SK-N-SH (cell line): ENCODE measurements at regions not wholly inside any gene's neighbourhood (a gene's known extent, or its start where the extent isn't known, plus 50 kb on each side); places are given as distances from the start of the nearest gene placed in this dataset.

Experiments used
- CTCF ChIA-PET: fragments of 300-600, 350-600 bp; formaldehyde crosslinking; extraction: SDS; loops from one replicate; lab custom pipeline; 2021; lab: Yijun Ruan, JAX
- POLR2A ChIA-PET: fragments of 350-600 bp; sonication (Branson Sonifier 250); formaldehyde crosslinking; extraction: SDS; loops from one replicate; lab custom pipeline; 2020; ENCODE audit warnings: antibody characterized with exemption, inconsistent platforms; lab: Yijun Ruan, JAX
- DNase-seq: peaks from one replicate; pipeline ENCODE4 v3.0.0; 2012
- H2AFZ ChIP-seq: fragments of 200-600 bp; sonication (generic); 2 replicates; pipeline ENCODE4 v1.8.1; 2016; ENCODE audit warnings: antibody characterized with exemption, mild to moderate bottlenecking, low read depth
- H3F3A ChIP-seq: fragments of 200-600 bp; sonication (generic); replicated peaks from 2 replicates; pipeline ENCODE3; 2016; ENCODE audit warnings: antibody characterized with exemption, mild to moderate bottlenecking; ENCODE audit not compliant: insufficient read depth
- H3K27ac ChIP-seq, 2 experiments: fragments of 200-500 bp in 1 of 2; fragments of 200-600 bp in 1 of 2; sonication (Bioruptor generic) in 1 of 2; sonication (generic), shearing (Covaris generic) in 1 of 2; 2 replicates each; pipeline versions ENCODE4 v1.5.1 to v1.6.1; 2014 to 2016; ENCODE audit warnings: low read depth in 2 of 2, inconsistent platforms in 1 of 2, low read length in 1 of 2, mild to moderate bottlenecking in 1 of 2, mixed read lengths in 1 of 2
- H3K27me3 ChIP-seq: fragments of 200-600 bp; sonication (generic), shearing (Covaris generic); 2 replicates; pipeline ENCODE4 v1.6.1; 2016; ENCODE audit warnings: mixed run types; ENCODE audit not compliant: insufficient read depth
- H3K36me3 ChIP-seq, 2 experiments: fragments of 200-500 bp in 1 of 2; fragments of 200-600 bp in 1 of 2; sonication (Bioruptor generic) in 1 of 2; sonication (generic) in 1 of 2; replicated peaks in 1 of 2; 2 replicates each; pipeline versions ENCODE3 to v1.5.1; 2014 to 2016; ENCODE audit warnings: low read length in 1 of 2, mild to moderate bottlenecking in 1 of 2; ENCODE audit not compliant: insufficient read depth in 2 of 2, control insufficient read depth in 1 of 2
- H3K4me1 ChIP-seq, 2 experiments: fragments of 200-500 bp in 1 of 2; fragments of 200-600 bp in 1 of 2; sonication (Bioruptor generic) in 1 of 2; sonication (generic), shearing (Covaris generic) in 1 of 2; 2 replicates each; pipeline versions ENCODE4 v1.5.1 to v1.6.1; 2014 to 2016; ENCODE audit warnings: low read depth in 1 of 2, low read length in 1 of 2, mixed run types in 1 of 2; ENCODE audit not compliant: insufficient read depth in 2 of 2, control insufficient read depth in 1 of 2
- H3K4me2 ChIP-seq: fragments of 200-600 bp; sonication (generic), shearing (Covaris generic); 2 replicates; pipeline ENCODE4 v1.6.1; 2017; ENCODE audit warnings: mixed run types
- H3K4me3 ChIP-seq, 2 experiments: fragments of 200-500 bp in 1 of 2; fragments of 200-600 bp in 1 of 2; sonication (Bioruptor generic) in 1 of 2; sonication (generic), shearing (Covaris generic) in 1 of 2; 2 replicates each; pipeline versions ENCODE4 v1.5.1 to v1.8.1; 2014 to 2016; ENCODE audit warnings: low read depth in 2 of 2, inconsistent platforms in 1 of 2, low read length in 1 of 2, mild to moderate bottlenecking in 1 of 2, mixed read lengths in 1 of 2, moderate library complexity in 1 of 2
- H3K79me2 ChIP-seq: fragments of 200-600 bp; sonication (generic); 2 replicates; pipeline ENCODE4 v1.8.1; 2017; ENCODE audit warnings: mild to moderate bottlenecking; ENCODE audit not compliant: insufficient read depth
- H3K9ac ChIP-seq: fragments of 200-600 bp; sonication (generic); 2 replicates; pipeline ENCODE4 v1.6.1; 2017; ENCODE audit warnings: mixed run types
- H3K9me2 ChIP-seq: fragments of 200-600 bp; sonication (generic); 2 replicates; pipeline ENCODE4 v1.6.1; 2017; ENCODE audit warnings: mixed run types
- H3K9me3 ChIP-seq: fragments of 200-600 bp; sonication (generic); 2 replicates; pipeline ENCODE4 v1.6.1; 2017; ENCODE audit warnings: mixed run types, mild to moderate bottlenecking, moderate library complexity
- H4K20me1 ChIP-seq: fragments of 200-600 bp; sonication (generic); 2 replicates; pipeline ENCODE4 v1.6.1; 2017; ENCODE audit warnings: mild to moderate bottlenecking, mixed run types; ENCODE audit not compliant: insufficient read depth
- ELF1 ChIP-seq: IDR thresholded peaks from 2 replicates; pipeline ENCODE4 v1.4.0; 2012
- EZH2phosphoT487 ChIP-seq: fragments of 200-600 bp; sonication (generic); IDR thresholded peaks from 2 replicates; pipeline ENCODE4 v1.6.1; 2017; ENCODE audit warnings: low read depth, mixed run types, mild to moderate bottlenecking, antibody characterized with exemption, moderate library complexity, borderline replicate concordance
- GABPA ChIP-seq: IDR thresholded peaks from 2 replicates; pipeline ENCODE4 v1.4.0; 2012; ENCODE audit warnings: low read depth, mild to moderate bottlenecking
- JUND ChIP-seq: IDR thresholded peaks from 2 replicates; pipeline ENCODE4 v1.4.0; 2012
- MAX ChIP-seq: IDR thresholded peaks from 2 replicates; pipeline ENCODE4 v1.4.0; 2012; ENCODE audit warnings: low read depth
- MXI1 ChIP-seq: IDR thresholded peaks from 2 replicates; pipeline ENCODE4 v1.6.1; 2012; ENCODE audit warnings: mild to moderate bottlenecking, low read depth, low read length, improper control_type of control experiment
- NRF1 ChIP-seq: IDR thresholded peaks from 2 replicates; pipeline ENCODE4 v1.6.1; 2012; ENCODE audit warnings: low read depth, mild to moderate bottlenecking, low read length
- RCOR1 ChIP-seq: fragments of 150-350 bp; IDR thresholded peaks from 2 replicates; pipeline ENCODE4 v1.6.1; 2017; ENCODE audit warnings: antibody characterized with exemption, low read length
- REST ChIP-seq: IDR thresholded peaks from 2 replicates; pipeline ENCODE4 v1.6.1; 2012; ENCODE audit warnings: mild to moderate bottlenecking, low read depth, low read length, moderate library complexity
- RFX5 ChIP-seq: IDR thresholded peaks from 2 replicates; pipeline ENCODE4 v1.6.1; 2012; ENCODE audit warnings: mild to moderate bottlenecking, improper control_type of control experiment, low read length
- RXRA ChIP-seq: IDR thresholded peaks from 2 replicates; pipeline ENCODE4 v1.4.0; 2012; ENCODE audit warnings: low read depth, mild to moderate bottlenecking, borderline replicate concordance
- SIN3A ChIP-seq: IDR thresholded peaks from 2 replicates; pipeline ENCODE4 v1.6.1; 2012; ENCODE audit warnings: low read depth, mild to moderate bottlenecking, low read length, moderate library complexity, borderline replicate concordance
- SMC3 ChIP-seq: IDR thresholded peaks from 2 replicates; pipeline ENCODE4 v1.6.1; 2012; ENCODE audit warnings: low read depth, low read length, improper control_type of control experiment
- TAF1 ChIP-seq: IDR thresholded peaks from 2 replicates; pipeline ENCODE4 v1.6.1; 2012; ENCODE audit warnings: low read depth, mild to moderate bottlenecking, low read length, moderate library complexity, borderline replicate concordance
- WGBS: methylation state at CpG from one replicate; pipeline ENCODE4 v1.1.6; 2017; ENCODE audit warnings: low lambda C conversion rate; 5-methylcytosine and 5-hydroxymethylcytosine counted together
- TF ChIP-seq, protein P1 (sequence below): IDR thresholded peaks from 2 replicates; pipeline ENCODE4; 2012
- TF ChIP-seq, protein P2 (sequence below): IDR thresholded peaks from 2 replicates; pipeline ENCODE4 v1.4.0; 2012; ENCODE audit warnings: low read depth, borderline replicate concordance
- TF ChIP-seq, protein P3 (sequence below): fragments of 150-350 bp; IDR thresholded peaks from 2 replicates; pipeline ENCODE4 v1.6.1; 2016; ENCODE audit warnings: mild to moderate bottlenecking, low read depth, low read length
- TF ChIP-seq, protein P4 (sequence below): IDR thresholded peaks from 2 replicates; pipeline ENCODE4 v1.4.0; 2012; ENCODE audit warnings: low read depth, borderline replicate concordance

DNA sequence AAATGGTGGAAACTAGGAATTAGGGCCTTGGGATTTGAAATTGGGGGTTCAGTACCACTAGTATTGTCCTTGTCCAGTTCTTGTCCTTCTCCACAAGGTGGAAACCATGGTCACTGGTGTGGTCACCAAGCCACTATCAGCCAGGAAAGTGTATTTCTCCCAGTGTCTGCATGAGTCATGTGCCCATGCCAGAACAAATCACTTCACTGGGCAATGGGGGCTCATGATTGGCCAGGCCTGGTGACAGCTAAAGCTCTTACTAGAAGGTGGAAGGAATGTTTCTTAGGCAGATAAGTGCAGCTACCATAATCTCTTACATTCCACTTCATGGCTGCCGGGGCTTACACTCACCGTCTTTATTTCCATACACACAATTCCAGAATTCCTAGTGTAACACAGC lies 124.8 kb upstream of the TACR1 start:
- Histone ChIP-seq H3F3A (no peaks in the 10 kb centered on the region), H3K9me3 (no peaks in the 10 kb centered on the region), H3K4me3 (no peak overlapping the region), H4K20me1 (no peaks in the 10 kb centered on the region), H3K4me2 (no peak overlapping the region), H3K9ac (no peak overlapping the region), H3K27me3 (no peaks in the 10 kb centered on the region; the same call in 1 of the 2 replicates), H3K36me3 (no peaks in the 10 kb centered on the region), H3K79me2 (no peaks in the 10 kb centered on the region), H3K4me1 (peaks cover 0 to 10% of the 10 kb centered on the region in 2 experiments; a peak in 1 of 4 replicates), H2AFZ (no peak overlapping the region), H3K27ac (no peak overlapping the region), H3K9me2 (no peaks in the 10 kb centered on the region)
- ChIA-PET POLR2A (no interaction called here), CTCF (interaction anchor here (1.2 kb wide), 1 partner anchor 125 kb away, joined by 5 read pairs; the partner anchor contains the start of gene TACR1)
- no peak for DNase-seq
- TF ChIP-seq JUND (no peak), SIN3A (no peak), SMC3 (no peak), NRF1 (no peak), RCOR1 (no peak), TAF1 (no peak), GABPA (no peak), EZH2phosphoT487 (no peak), RXRA (no peak)
- TF ChIP-seq, protein P1, sequence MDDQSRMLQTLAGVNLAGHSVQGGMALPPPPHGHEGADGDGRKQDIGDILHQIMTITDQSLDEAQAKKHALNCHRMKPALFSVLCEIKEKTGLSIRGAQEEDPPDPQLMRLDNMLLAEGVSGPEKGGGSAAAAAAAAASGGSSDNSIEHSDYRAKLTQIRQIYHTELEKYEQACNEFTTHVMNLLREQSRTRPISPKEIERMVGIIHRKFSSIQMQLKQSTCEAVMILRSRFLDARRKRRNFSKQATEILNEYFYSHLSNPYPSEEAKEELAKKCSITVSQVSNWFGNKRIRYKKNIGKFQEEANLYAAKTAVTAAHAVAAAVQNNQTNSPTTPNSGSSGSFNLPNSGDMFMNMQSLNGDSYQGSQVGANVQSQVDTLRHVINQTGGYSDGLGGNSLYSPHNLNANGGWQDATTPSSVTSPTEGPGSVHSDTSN: no peak
- 90% methylated on average over 2 of the region's 2 CpGs for WGBS

DNA sequence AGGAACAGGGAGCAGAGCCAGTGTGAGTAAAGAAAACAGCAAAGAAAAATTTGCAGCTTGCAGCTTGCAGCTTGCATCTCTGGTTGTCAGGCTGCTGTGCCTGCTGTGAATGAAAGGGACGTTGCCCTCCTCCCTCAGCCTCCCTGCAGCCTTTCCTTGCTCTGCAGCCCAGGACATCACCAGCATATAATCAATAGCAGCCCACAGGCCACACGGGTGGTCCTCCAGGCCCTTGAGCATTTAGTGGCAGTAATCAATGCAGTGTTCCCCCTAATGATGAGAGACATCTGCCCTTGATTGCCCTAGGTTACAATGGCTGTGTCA lies 122.2 kb upstream of the TACR1 start:
- H4K20me1 ChIP-seq: no peaks in the 10 kb centered on the region
- H3K4me2 ChIP-seq: no peak overlapping the region
- H3F3A ChIP-seq: no peaks in the 10 kb centered on the region
- H3K4me1 ChIP-seq: peaks cover 0 to 10% of the 10 kb centered on the region in 2 experiments; a peak in 1 of 4 replicates
- peak; percentile 5 for DNase-seq
- WGBS: 23% methylated on average over 2 of the region's 2 CpGs
- H3K9ac ChIP-seq: no peak overlapping the region
- no peak overlapping the region for H3K4me3 ChIP-seq
- H3K27ac ChIP-seq: peak overlapping the region in 1 of 2 experiments; percentile 5; a peak in 1 of 4 replicates
- ChIA-PET POLR2A (no interaction called here), CTCF (no interaction called here)
- H3K9me2 ChIP-seq: no peaks in the 10 kb centered on the region
- H3K36me3 ChIP-seq: no peaks in the 10 kb centered on the region
- H3K9me3 ChIP-seq: no peaks in the 10 kb centered on the region
- no peaks in the 10 kb centered on the region; the same call in 1 of the 2 replicates for H3K27me3 ChIP-seq
- H2AFZ ChIP-seq: no peak overlapping the region
- no peaks in the 10 kb centered on the region for H3K79me2 ChIP-seq
- TF ChIP-seq MXI1 (no peak), RFX5 (no peak), ELF1 (no peak), REST (no peak), MAX (no peak), GABPA (no peak), SMC3 (no peak), RXRA (no peak)
- TF ChIP-seq, protein P2, sequence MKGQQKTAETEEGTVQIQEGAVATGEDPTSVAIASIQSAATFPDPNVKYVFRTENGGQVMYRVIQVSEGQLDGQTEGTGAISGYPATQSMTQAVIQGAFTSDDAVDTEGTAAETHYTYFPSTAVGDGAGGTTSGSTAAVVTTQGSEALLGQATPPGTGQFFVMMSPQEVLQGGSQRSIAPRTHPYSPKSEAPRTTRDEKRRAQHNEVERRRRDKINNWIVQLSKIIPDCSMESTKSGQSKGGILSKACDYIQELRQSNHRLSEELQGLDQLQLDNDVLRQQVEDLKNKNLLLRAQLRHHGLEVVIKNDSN: no peak
- TF ChIP-seq, protein P3, sequence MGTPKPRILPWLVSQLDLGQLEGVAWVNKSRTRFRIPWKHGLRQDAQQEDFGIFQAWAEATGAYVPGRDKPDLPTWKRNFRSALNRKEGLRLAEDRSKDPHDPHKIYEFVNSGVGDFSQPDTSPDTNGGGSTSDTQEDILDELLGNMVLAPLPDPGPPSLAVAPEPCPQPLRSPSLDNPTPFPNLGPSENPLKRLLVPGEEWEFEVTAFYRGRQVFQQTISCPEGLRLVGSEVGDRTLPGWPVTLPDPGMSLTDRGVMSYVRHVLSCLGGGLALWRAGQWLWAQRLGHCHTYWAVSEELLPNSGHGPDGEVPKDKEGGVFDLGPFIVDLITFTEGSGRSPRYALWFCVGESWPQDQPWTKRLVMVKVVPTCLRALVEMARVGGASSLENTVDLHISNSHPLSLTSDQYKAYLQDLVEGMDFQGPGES: no peak
- TF ChIP-seq, protein P4, sequence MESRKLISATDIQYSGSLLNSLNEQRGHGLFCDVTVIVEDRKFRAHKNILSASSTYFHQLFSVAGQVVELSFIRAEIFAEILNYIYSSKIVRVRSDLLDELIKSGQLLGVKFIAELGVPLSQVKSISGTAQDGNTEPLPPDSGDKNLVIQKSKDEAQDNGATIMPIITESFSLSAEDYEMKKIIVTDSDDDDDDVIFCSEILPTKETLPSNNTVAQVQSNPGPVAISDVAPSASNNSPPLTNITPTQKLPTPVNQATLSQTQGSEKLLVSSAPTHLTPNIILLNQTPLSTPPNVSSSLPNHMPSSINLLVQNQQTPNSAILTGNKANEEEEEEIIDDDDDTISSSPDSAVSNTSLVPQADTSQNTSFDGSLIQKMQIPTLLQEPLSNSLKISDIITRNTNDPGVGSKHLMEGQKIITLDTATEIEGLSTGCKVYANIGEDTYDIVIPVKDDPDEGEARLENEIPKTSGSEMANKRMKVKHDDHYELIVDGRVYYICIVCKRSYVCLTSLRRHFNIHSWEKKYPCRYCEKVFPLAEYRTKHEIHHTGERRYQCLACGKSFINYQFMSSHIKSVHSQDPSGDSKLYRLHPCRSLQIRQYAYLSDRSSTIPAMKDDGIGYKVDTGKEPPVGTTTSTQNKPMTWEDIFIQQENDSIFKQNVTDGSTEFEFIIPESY: no peak
- TF ChIP-seq, protein P1: no peak
